SH-SY5Y (cell line): ENCODE measurements at regions not wholly inside any gene's neighbourhood (a gene's known extent, or its start where the extent isn't known, plus 50 kb on each side); places are given as distances from the start of the nearest gene placed in this dataset.

Experiments used
- GATA2 ChIP-seq: IDR thresholded peaks from 2 replicates; pipeline ENCODE4 v1.6.1; 2011; ENCODE audit warnings: mild to moderate bottlenecking, low read depth, low read length
- GATA3 ChIP-seq: IDR thresholded peaks from 2 replicates; pipeline ENCODE4 v1.6.1; 2011; ENCODE audit warnings: low read depth, mild to moderate bottlenecking, low read length, moderate library complexity

GRCh38 chrX:40323977-40324376, 226.2 kb upstream of the BCOR start:
- TF ChIP-seq GATA2 = no peak
- no peak for TF ChIP-seq GATA3
